Uterus (tissue), 2 donors: ENCODE measurements at regions not wholly inside any gene's neighbourhood (a gene's known extent, or its start where the extent isn't known, plus 50 kb on each side); places are given as distances from the start of the nearest gene placed in this dataset.

Experiments
- CTCF ChIP-seq, 4 experiments: fragments of 200-600 bp in 2 of 4; fragments of 450-650 bp in 2 of 4; sonication (generic) in 2 of 4; IDR thresholded peaks; one replicate each; pipeline ENCODE4 v1.5.1; 2016 to 2019; ENCODE audit warnings: antibody characterized with exemption in 4 of 4, mild to moderate bottlenecking in 2 of 4, moderate library complexity in 1 of 4
- POLR2A ChIP-seq, 2 donors: fragments of 450-650 bp; IDR thresholded peaks; one replicate each; pipeline ENCODE4 v1.6.1; 2016; ENCODE audit warnings: antibody characterized with exemption in 2 of 2, mild to moderate bottlenecking in 1 of 2, moderate library complexity in 1 of 2

DNA sequence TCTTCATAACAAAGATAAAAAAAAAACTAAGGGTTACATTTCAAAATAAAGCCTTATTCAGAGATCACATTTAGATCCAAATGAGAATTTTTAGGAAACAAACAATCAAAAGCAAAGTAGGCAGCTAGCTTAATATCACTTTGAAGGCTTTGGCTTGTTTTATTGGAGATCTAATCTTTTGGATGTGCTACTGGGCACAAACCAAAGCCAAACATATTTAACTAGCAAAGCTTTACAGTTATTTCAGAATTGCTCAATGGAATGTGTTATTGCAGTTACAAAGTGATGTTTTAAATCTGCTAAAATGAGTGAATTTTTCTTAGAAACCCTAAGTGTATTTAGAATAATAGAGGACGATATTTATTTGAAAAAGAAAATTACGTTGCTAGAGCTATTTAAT lies 114.7 kb upstream of the KLHL1 start:
- TF ChIP-seq CTCF (IDR thresholded peaks at IDR 0.05) = no peak
- no peak for TF ChIP-seq POLR2A (IDR thresholded peaks at IDR 0.05)
